GM19035 (cell line): ENCODE measurements at regions not wholly inside any gene's neighbourhood (a gene's known extent, or its start where the extent isn't known, plus 50 kb on each side); places are given as distances from the start of the nearest gene placed in this dataset.
"Not testable (repeated sequence)": the region's sequence is repeated elsewhere in the genome, so short reads cannot be mapped to it uniquely, and the experiment has no call there.

Experiments used
- ATAC-seq: cut with Tn5 transposase; IDR thresholded peaks from one replicate; pipeline ENCODE4 v1.9.1; 2021; ENCODE audit not compliant: unreplicated experiment

- ATAC-seq = no peak
Observed at GRCh38 chr13:83019986-83020385, 862.3 kb downstream of the SLITRK1 start.

DNA sequence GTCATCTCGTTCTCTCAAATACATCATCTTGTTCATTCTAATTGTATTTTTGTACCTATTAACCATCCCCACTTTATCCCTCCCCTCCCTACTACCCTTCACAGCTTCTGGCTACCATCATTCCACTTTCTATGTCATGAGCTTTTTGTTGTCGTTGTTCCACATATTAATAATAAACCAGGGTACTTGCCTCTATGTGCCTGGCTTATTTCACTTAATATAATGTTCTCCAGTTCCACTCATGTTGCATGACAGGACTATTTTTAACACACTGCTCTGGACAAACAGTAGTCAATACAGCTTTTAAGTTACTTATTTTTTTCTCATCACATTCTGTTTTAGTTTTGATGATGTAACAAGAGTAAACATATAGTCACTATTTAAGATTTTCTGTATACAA lies 872.3 kb downstream of the SLITRK1 start:
- ATAC-seq = no peak

- no peak for ATAC-seq
Observed at GRCh38 chr13:83008212-83008929, 873.9 kb downstream of the SLITRK1 start.

DNA sequence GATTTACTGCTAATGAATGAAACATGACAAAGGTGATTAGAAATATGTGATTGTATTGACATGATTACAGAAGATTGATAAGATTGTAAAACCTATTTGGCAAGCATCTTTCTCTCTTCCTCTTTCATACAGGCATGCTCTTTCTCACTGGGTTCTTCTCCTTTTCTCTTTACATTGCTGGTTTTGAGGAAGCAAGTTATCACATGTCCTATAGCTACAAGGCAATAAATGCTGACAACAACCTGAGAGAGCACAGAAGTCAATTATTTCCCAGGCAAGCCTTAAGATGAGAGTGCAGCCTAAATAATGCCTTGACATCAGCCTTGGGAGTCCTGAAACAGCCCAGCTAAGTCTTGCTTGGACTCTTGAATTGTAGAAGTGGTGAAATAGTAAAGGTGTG lies 875.0 kb downstream of the SLITRK1 start:
- no peak for ATAC-seq

DNA sequence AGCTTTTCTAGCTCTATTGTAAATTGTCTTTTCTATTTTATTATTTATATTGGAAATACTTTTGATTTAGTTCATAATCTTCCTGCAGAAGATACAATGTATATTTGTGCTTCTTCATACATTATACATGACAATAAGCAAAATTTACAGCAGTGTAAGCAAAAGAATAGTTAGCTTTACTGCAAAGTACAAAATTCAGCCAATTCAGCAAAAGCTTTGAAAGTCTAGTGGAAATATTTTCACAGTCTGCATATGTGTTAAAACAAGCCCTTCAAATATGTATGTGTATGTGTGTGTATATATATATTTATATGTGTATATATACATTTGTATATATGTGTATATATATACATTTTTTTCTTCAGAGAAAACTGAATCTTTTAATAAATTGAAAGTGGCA lies 879.1 kb downstream of the SLITRK1 start:
- no peak for ATAC-seq

GRCh38 chr13:82993417-82993816 lies 888.9 kb downstream of the SLITRK1 start:
- ATAC-seq = no peak

- no peak for ATAC-seq
Observed at GRCh38 chr13:82976499-82976898, 905.8 kb downstream of the SLITRK1 start.

- ATAC-seq = no peak
Observed at GRCh38 chr13:82963226-82964099, 918.8 kb downstream of the SLITRK1 start.

DNA sequence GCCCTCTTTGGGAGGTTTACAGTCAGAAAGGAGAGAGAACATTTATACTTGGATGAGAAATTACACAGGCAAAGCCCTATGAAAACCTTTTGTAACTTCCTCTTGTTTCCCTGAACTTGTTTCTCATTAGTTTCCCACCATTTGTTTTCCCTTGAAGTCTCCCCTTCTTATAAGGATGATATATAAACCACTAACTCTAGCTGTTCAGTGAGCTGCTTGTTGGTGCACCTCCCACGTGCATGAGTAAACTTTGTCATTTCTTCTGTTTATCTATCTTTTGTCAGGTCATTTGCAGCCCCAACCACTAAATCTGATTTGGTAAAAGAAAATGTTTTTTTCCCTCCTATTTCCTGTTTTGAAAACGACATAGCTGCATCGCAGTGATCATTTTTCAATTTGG lies 919.9 kb downstream of the SLITRK1 start:
- no peak for ATAC-seq

DNA sequence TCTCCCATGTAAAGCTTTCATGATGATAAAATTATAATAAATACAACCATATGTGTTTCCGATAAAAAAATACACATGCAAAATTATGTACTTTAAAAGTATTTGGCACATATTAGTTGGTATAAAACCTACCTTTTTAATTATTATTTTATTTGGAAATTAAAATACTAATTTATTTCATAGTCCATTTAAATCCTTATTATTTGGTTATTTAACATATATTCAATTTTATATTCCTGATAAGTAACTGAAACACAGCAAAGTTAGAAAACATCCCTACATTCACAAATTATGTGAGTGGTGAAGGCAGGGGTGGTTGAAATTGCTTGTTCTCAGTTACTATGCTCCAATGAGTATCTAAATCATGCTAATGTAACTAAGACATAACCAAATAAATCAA lies 920.5 kb downstream of the SLITRK1 start:
- ATAC-seq = no peak

GRCh38 chr13:82952336-82952735 lies 929.9 kb downstream of the SLITRK1 start:
- ATAC-seq = not testable (repeated sequence)

GRCh38 chr13:82947683-82948082 lies 934.6 kb downstream of the SLITRK1 start:
- ATAC-seq = no peak

DNA sequence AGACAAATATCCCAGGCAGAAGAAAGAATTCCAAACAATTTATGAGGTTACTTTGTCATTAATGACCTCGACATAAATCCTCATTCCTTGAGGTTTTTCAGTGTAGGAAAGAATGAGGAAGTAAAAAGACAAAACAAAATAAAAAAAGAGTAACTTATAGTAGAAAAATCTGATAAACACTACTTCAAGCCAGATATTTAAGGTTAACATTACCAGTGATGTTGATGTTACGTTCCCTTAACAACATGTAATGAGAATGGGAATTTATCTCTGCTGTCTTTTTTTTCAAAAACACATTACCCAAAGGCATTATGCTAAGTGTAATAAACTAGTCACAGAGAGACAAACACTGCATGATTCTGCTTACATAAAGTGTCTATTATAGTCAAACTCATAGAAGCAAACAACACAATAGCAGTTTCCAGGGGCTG lies 935.1 kb downstream of the SLITRK1 start:
- ATAC-seq = no peak

DNA sequence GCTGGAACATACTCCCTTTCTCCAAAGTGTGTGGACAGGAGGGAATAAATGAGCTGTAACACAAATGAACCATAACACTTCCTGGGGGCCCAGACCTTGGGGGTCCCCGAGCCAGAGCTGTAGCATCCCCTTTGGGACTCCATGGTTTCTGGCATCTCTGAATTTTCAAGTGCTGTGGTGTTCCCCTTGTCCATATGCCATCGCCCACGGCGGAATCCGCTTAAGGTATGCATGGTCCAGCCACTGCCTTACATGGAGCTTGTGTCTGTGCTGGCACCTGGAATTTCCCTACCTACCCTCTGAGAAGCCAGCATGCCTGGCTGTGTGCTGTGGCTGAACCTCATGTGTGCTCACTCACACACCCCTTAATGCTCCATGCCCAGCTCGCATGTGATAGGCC lies 943.6 kb downstream of the SLITRK1 start:
- no peak for ATAC-seq

GRCh38 chr13:82934000-82934399 lies 948.3 kb downstream of the SLITRK1 start:
- ATAC-seq = no peak

GRCh38 chr13:82925114-82925513 lies 957.2 kb downstream of the SLITRK1 start:
- no peak for ATAC-seq

GRCh38 chr13:82917984-82918383 lies 964.3 kb downstream of the SLITRK1 start:
- no peak for ATAC-seq

GRCh38 chr13:82912564-82912963 lies 969.7 kb downstream of the SLITRK1 start:
- no peak for ATAC-seq

- no peak for ATAC-seq
Observed at GRCh38 chr13:82905071-82905470, 977.2 kb downstream of the SLITRK1 start.

- ATAC-seq = no peak
Observed at GRCh38 chr13:82900453-82900852, 981.8 kb downstream of the SLITRK1 start.

- ATAC-seq = no peak
Observed at GRCh38 chr13:82898586-82898985, 983.7 kb downstream of the SLITRK1 start.

DNA sequence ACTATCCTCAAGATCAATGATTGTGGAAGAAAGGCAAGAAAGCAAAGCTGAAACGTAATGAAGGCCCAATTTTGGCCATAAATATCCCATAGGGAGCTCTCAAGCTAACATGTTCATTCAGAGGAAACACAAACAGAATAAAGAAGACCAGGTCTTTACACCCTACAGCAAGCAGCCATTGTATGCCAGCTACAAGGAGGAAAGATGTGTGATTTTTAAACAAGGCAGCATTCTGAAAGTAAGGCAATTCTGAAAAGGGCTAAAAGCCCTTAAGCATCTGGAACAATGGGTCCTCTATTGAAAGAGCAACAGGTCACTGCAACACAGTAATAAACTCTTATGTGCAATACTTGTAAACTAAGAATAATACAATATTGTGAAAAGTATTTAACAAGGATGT lies 1002.4 kb downstream of the SLITRK1 start:
- ATAC-seq = no peak
